HCT116 (cell line): ENCODE measurements at regions not wholly inside any gene's neighbourhood (a gene's known extent, or its start where the extent isn't known, plus 50 kb on each side); places are given as distances from the start of the nearest gene placed in this dataset.

Experiments
- ATAC-seq: fragments of 200-7000 bp; cut with Tn5 transposase; 2 replicates; pipeline ENCODE4 v1.9.1; 2020; ENCODE audit warnings: mild to moderate bottlenecking, moderate library complexity
- BruUV-seq: library from RNA; stranded (reverse); fragments of 400-500 nt; replicated peaks from 2 replicates; lab custom pipeline; 2021; lab: Mats Ljungman, UMichigan
- CTCF ChIA-PET: fragments of 300-600 bp; sonication (Branson Sonifier 250); formaldehyde crosslinking; loops from one replicate; lab custom pipeline; 2021; ENCODE audit warnings: antibody characterized with exemption; lab: Charles Lee
- POLR2A ChIA-PET: fragments of 300-600, 350-600 bp; sonication (Branson Sonifier 250); formaldehyde crosslinking; loops from one replicate; lab custom pipeline; 2021; ENCODE audit warnings: antibody characterized with exemption; lab: Charles Lee
- RAD21 ChIA-PET, 2 experiments: fragments of 300-600 bp; sonication (Branson Sonifier 250); formaldehyde crosslinking; loops; one replicate each; lab custom pipeline; 2023; ENCODE audit warnings: low total read pairs in 2 of 2; ENCODE audit not compliant: uncharacterized antibody in 2 of 2, unreplicated experiment in 2 of 2, low non-redundant PET in 1 of 2; lab: Charles Lee
- DNase-seq: peaks from one replicate; pipeline ENCODE4 v3.0.0-alpha.2; 2010; ENCODE audit warnings: low read depth, low spot score
- H2AFZ ChIP-seq: fragments of 200-600 bp; shearing (Covaris generic), sonication (generic); 2 replicates; pipeline ENCODE4 v1.6.1; 2017; ENCODE audit warnings: low read depth, mixed run types, mixed read lengths, antibody characterized with exemption, low read length; ENCODE audit not compliant: poor library complexity, severe bottlenecking
- H3K27ac ChIP-seq: 2 replicates; pipeline ENCODE4 v1.5.1; 2012; ENCODE audit warnings: low read depth, low read length
- H3K27me3 ChIP-seq: fragments of 200-600 bp; sonication (generic); 2 replicates; pipeline ENCODE4 v1.6.1; 2016; ENCODE audit warnings: mixed run types, low read length, mixed read lengths; ENCODE audit not compliant: insufficient read depth
- H3K36me3 ChIP-seq, 2 experiments: fragments of 200-500 bp in 1 of 2; fragments of 200-600 bp in 1 of 2; sonication (Bioruptor generic) in 1 of 2; sonication (generic) in 1 of 2; 2 replicates each; pipeline versions ENCODE4 v1.5.1 to v1.6.1; 2014 to 2016; ENCODE audit warnings: low read length in 2 of 2, inconsistent platforms in 1 of 2, mixed read lengths in 1 of 2, mixed run types in 1 of 2; ENCODE audit not compliant: insufficient read depth in 2 of 2, control insufficient read depth in 1 of 2
- H3K4me1 ChIP-seq, 2 experiments: fragments of 200-600 bp in 1 of 2; sonication (generic) in 1 of 2; 2 replicates each; pipeline versions ENCODE4 v1.5.1 to v1.6.1; 2012 to 2017; ENCODE audit warnings: low read length in 2 of 2, inconsistent platforms in 1 of 2, mild to moderate bottlenecking in 1 of 2, mixed read lengths in 1 of 2, mixed run types in 1 of 2, moderate library complexity in 1 of 2; ENCODE audit not compliant: insufficient read depth in 2 of 2, control insufficient read depth in 1 of 2
- H3K4me2 ChIP-seq: fragments of 200-600 bp; sonication (generic); 2 replicates; pipeline ENCODE4 v1.6.1; 2017; ENCODE audit warnings: mixed run types, low read length, mixed read lengths
- H3K4me3 ChIP-seq, 2 experiments: fragments of 200-600 bp in 1 of 2; sonication (generic) in 1 of 2; replicated peaks in 1 of 2; 2 replicates each; pipeline ENCODE4 v1.5.1; 2011 to 2016; ENCODE audit warnings: low read length in 2 of 2, control low read depth in 1 of 2, low read depth in 1 of 2, mild to moderate bottlenecking in 1 of 2, mixed read lengths in 1 of 2, mixed run types in 1 of 2
- H3K79me2 ChIP-seq: fragments of 200-600 bp; sonication (generic); 2 replicates; pipeline ENCODE4 v1.6.1; 2017; ENCODE audit warnings: mild to moderate bottlenecking, mixed run types, low read length, moderate library complexity, mixed read lengths; ENCODE audit not compliant: insufficient read depth
- H3K9ac ChIP-seq: fragments of 200-600 bp; sonication (generic); 2 replicates; pipeline ENCODE4 v1.6.1; 2016; ENCODE audit warnings: low read length, mixed read lengths
- H3K9me2 ChIP-seq: fragments of 200-600 bp; sonication (generic), shearing (Covaris generic); 2 replicates; pipeline ENCODE4 v1.6.1; 2017; ENCODE audit warnings: mixed run types, mild to moderate bottlenecking, moderate library complexity; ENCODE audit not compliant: insufficient read depth
- H3K9me3 ChIP-seq, 2 experiments: fragments of 200-500 bp in 1 of 2; fragments of 200-600 bp in 1 of 2; sonication (Bioruptor generic) in 1 of 2; sonication (generic) in 1 of 2; 2 replicates each; pipeline ENCODE4 v1.6.1; 2014 to 2017; ENCODE audit warnings: low read length in 2 of 2, mixed read lengths in 2 of 2, inconsistent platforms in 1 of 2, low read depth in 1 of 2, mild to moderate bottlenecking in 1 of 2, mixed run types in 1 of 2, moderate library complexity in 1 of 2; ENCODE audit not compliant: control insufficient read depth in 1 of 2, insufficient read depth in 1 of 2
- H4K20me1 ChIP-seq: fragments of 200-600 bp; sonication (generic), shearing (Covaris generic); 2 replicates; pipeline ENCODE4 v1.6.1; 2017; ENCODE audit warnings: mixed run types, mild to moderate bottlenecking, moderate library complexity; ENCODE audit not compliant: insufficient read depth
- CBX3 ChIP-seq: IDR thresholded peaks from 2 replicates; pipeline ENCODE4 v1.6.1; 2012; ENCODE audit warnings: low read depth
- CTCF ChIP-seq, 3 experiments: fragments of 200-600 bp in 1 of 3; sonication (generic) in 1 of 3; IDR thresholded peaks in 2 of 3; conservative IDR thresholded peaks in 1 of 3; 2 replicates each; pipeline ENCODE4 v1.5.1; 2012 to 2017; ENCODE audit warnings: low read depth in 2 of 3, low read length in 2 of 3, antibody characterized with exemption in 1 of 3, borderline replicate concordance in 1 of 3, control low read depth in 1 of 3, mild to moderate bottlenecking in 1 of 3, mixed read lengths in 1 of 3, mixed run types in 1 of 3, moderate library complexity in 1 of 3; ENCODE audit not compliant: insufficient read depth in 1 of 3
- EGR1 ChIP-seq: IDR thresholded peaks from 2 replicates; pipeline ENCODE4 v1.6.1; 2012; ENCODE audit warnings: low read depth
- ELF1 ChIP-seq: IDR thresholded peaks from 2 replicates; pipeline ENCODE4 v1.6.1; 2012; ENCODE audit warnings: low read depth, borderline replicate concordance
- EZH2 ChIP-seq: fragments of 200-600 bp; sonication (generic); IDR thresholded peaks from 2 replicates; pipeline ENCODE4 v1.6.1; 2017; ENCODE audit warnings: antibody characterized with exemption, mixed run types
- EZH2phosphoT487 ChIP-seq: fragments of 200-600 bp; IDR thresholded peaks from 2 replicates; pipeline ENCODE4 v1.6.1; 2018; ENCODE audit warnings: antibody characterized with exemption, borderline replicate concordance
- JUND ChIP-seq: IDR thresholded peaks from 2 replicates; pipeline ENCODE4 v1.6.1; 2012
- MAX ChIP-seq: IDR thresholded peaks from 2 replicates; pipeline ENCODE4 v1.6.1; 2012
- POLR2A ChIP-seq: IDR thresholded peaks from 2 replicates; pipeline ENCODE4 v1.7.0; 2011; ENCODE audit warnings: borderline replicate concordance; ENCODE audit not compliant: insufficient read depth, insufficient read length; ENCODE audit errors: extremely low read depth
- POLR2AphosphoS5 ChIP-seq: IDR thresholded peaks from 2 replicates; pipeline ENCODE4 v1.6.1; 2011; ENCODE audit warnings: mild to moderate bottlenecking, low read depth, low read length, moderate library complexity
- SP1 ChIP-seq: IDR thresholded peaks from 2 replicates; pipeline ENCODE4 v1.6.1; 2012; ENCODE audit warnings: low read depth
- ZFX ChIP-seq: fragments of 450-650 bp; IDR thresholded peaks from 2 replicates; pipeline ENCODE4 v1.6.1; 2017
- intact Hi-C: fragments of 100-400 bp; cut with micrococcal nuclease; formaldehyde crosslinking; loops from 2 replicates; pipeline ENCODE4 v1.10.0; 2022
- TF ChIP-seq, protein P1 (sequence below): IDR thresholded peaks from 2 replicates; pipeline ENCODE4 v1.6.1; 2011; ENCODE audit warnings: mild to moderate bottlenecking, low read length, moderate library complexity; ENCODE audit not compliant: insufficient replicate concordance; ENCODE audit errors: extremely low read depth
- TF ChIP-seq, protein P2 (sequence below): IDR thresholded peaks from 2 replicates; pipeline ENCODE4 v1.6.1; 2012; ENCODE audit warnings: low read depth

- H3K4me1 ChIP-seq = no peaks in the 10 kb centered on the region
- H3K79me2 ChIP-seq = no peaks in the 10 kb centered on the region
- CTCF ChIA-PET = no interaction called here
- ATAC-seq = no peak
- DNase-seq = no peak
- no peak overlapping the region for H3K27ac ChIP-seq
- no peak overlapping the region for H3K4me2 ChIP-seq
- no peaks in the 10 kb centered on the region for H3K27me3 ChIP-seq
- intact Hi-C loops = no loop called here
- H4K20me1 ChIP-seq = no peaks in the 10 kb centered on the region
- no peaks in the 10 kb centered on the region for H3K36me3 ChIP-seq
- RAD21 ChIA-PET = no interaction called here
- H3K4me3 ChIP-seq = no peak overlapping the region
- 0 out of 4 replicates have a peak, but pooled peaks cover 0 to 3% of the 10 kb centered on the region in 2 experiments for H3K9me3 ChIP-seq
- POLR2A ChIA-PET = no interaction called here
- H3K9me2 ChIP-seq = no peaks in the 10 kb centered on the region
- H2AFZ ChIP-seq = no peak overlapping the region
- no TSS peak for BruUV-seq
- H3K9ac ChIP-seq = no peak overlapping the region
- TF ChIP-seq EZH2 (no peak), POLR2A (no peak), MAX (no peak), ELF1 (no peak), SP1 (no peak), EZH2phosphoT487 (no peak), JUND (no peak), CTCF (IDR thresholded peaks at IDR 0.05 in 2 of 3, conservative IDR thresholded peaks at IDR 0.05 in 1 of 3; ENCODE audit: borderline replicate concordance in 1 of 3, insufficient read depth in 1 of 3, low read depth in 2 of 3, low read length in 2 of 3) (no peak), EGR1 (no peak), ZFX (no peak), POLR2AphosphoS5 (no peak), CBX3 (no peak)
- TF ChIP-seq, protein P1, sequence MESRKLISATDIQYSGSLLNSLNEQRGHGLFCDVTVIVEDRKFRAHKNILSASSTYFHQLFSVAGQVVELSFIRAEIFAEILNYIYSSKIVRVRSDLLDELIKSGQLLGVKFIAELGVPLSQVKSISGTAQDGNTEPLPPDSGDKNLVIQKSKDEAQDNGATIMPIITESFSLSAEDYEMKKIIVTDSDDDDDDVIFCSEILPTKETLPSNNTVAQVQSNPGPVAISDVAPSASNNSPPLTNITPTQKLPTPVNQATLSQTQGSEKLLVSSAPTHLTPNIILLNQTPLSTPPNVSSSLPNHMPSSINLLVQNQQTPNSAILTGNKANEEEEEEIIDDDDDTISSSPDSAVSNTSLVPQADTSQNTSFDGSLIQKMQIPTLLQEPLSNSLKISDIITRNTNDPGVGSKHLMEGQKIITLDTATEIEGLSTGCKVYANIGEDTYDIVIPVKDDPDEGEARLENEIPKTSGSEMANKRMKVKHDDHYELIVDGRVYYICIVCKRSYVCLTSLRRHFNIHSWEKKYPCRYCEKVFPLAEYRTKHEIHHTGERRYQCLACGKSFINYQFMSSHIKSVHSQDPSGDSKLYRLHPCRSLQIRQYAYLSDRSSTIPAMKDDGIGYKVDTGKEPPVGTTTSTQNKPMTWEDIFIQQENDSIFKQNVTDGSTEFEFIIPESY = no peak
- TF ChIP-seq, protein P2, sequence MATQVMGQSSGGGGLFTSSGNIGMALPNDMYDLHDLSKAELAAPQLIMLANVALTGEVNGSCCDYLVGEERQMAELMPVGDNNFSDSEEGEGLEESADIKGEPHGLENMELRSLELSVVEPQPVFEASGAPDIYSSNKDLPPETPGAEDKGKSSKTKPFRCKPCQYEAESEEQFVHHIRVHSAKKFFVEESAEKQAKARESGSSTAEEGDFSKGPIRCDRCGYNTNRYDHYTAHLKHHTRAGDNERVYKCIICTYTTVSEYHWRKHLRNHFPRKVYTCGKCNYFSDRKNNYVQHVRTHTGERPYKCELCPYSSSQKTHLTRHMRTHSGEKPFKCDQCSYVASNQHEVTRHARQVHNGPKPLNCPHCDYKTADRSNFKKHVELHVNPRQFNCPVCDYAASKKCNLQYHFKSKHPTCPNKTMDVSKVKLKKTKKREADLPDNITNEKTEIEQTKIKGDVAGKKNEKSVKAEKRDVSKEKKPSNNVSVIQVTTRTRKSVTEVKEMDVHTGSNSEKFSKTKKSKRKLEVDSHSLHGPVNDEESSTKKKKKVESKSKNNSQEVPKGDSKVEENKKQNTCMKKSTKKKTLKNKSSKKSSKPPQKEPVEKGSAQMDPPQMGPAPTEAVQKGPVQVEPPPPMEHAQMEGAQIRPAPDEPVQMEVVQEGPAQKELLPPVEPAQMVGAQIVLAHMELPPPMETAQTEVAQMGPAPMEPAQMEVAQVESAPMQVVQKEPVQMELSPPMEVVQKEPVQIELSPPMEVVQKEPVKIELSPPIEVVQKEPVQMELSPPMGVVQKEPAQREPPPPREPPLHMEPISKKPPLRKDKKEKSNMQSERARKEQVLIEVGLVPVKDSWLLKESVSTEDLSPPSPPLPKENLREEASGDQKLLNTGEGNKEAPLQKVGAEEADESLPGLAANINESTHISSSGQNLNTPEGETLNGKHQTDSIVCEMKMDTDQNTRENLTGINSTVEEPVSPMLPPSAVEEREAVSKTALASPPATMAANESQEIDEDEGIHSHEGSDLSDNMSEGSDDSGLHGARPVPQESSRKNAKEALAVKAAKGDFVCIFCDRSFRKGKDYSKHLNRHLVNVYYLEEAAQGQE = no peak
Measured at GRCh38 chr20:12906361-12906760, 102.4 kb upstream of the SPTLC3 start.
